GM21526 (cell line): ENCODE measurements at regions not wholly inside any gene's neighbourhood (a gene's known extent, or its start where the extent isn't known, plus 50 kb on each side); places are given as distances from the start of the nearest gene placed in this dataset.
"Not testable (repeated sequence)": the region's sequence is repeated elsewhere in the genome, so short reads cannot be mapped to it uniquely, and the experiment has no call there.

Experiments used
- ATAC-seq: cut with Tn5 transposase; IDR thresholded peaks from one replicate; pipeline ENCODE4 v1.9.1; 2021; ENCODE audit warnings: moderate library complexity; ENCODE audit not compliant: unreplicated experiment, low FRiP score

DNA sequence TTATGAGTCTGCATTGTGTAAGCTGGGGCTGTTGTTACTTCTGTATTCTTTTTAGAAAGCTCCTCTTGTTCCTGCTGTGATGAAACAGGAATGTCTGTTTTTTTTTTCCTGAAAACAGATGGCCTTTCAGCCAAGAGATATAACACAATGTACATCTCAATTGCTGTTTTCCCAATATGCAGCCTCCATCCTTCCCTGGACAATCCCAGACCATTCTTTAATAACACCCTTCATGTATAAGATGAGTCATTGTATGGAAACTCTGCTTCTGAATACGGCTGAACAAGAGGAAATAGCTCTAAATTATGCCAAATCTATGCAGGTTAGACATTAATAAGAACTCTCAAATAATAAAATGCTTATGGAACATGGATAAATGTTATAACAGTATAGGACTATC lies 60.2 kb upstream of the LRRC4C start:
- ATAC-seq: no peak

DNA sequence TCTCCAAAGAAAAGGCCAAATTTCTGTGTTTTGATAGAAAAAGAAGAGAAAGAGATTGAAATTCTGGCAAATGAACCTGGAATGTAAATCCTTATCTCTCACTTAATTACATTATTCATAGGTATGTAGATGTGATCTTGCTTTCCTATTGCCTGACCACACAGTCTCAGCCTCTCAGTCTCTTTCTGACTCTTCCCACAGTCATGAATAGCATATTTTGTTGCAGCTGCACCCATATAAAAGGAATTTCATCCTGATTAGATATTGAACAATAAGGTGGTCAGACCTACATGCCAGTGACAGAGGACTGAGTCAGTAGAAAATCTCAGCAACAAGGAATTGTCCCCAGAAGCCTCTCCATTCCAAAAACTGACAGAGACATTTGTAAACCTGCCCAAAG lies 62.9 kb upstream of the LRRC4C start:
- no peak for ATAC-seq

DNA sequence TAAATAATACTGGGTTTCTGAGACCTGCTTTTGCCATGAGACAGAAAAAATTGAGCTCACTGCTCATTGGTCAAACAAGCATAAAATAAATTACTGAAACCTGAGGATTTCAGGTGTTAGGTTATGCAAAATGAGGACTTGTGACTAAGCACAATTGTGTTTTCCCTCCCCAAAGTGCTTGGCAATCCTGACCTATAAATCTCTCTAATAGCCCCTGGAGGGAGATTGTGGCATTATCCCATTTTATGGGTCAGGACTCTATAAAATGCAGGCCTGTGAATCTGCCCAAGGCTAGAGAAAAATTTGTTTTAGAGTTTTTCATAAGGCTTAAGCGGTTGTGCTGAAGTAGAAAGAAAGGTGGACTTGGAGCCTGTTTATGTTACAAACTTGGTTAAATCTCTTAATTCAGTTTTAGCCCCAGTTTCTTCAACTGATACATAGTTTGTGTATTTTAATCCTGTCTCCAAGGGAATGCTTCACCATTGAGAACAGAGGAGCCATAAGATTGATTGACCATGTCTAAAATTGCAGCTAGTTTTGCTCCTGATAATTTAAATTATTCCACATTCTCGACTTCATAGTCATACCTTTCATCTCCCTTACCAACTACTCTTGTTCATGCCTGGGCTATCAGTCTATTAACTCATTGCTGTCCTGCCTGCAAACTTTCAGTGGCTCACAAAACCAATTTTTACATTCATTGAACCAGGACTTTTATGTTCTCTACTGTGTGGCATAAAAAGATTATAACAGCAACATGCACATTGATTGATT lies 63.6 kb upstream of the LRRC4C start:
- no peak for ATAC-seq

DNA sequence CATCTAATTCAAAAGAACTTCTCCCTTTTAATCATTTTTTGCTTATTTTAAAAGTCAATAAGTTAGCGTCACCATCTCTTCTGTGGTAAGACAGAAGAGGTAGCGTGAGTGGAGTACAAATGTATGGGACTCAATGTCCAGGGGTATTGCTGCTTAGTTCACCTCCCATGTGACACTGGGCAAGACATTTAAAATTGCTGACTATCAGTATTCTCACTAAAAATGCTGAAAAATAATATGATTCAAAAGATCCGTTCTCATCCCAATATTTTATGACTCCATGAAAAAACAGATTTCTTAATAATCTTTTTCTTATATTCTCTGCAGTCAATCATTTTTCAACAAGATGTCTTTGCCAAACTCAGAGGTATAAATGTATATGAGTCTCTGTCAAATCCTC lies 68.1 kb upstream of the LRRC4C start:
- ATAC-seq: no peak

DNA sequence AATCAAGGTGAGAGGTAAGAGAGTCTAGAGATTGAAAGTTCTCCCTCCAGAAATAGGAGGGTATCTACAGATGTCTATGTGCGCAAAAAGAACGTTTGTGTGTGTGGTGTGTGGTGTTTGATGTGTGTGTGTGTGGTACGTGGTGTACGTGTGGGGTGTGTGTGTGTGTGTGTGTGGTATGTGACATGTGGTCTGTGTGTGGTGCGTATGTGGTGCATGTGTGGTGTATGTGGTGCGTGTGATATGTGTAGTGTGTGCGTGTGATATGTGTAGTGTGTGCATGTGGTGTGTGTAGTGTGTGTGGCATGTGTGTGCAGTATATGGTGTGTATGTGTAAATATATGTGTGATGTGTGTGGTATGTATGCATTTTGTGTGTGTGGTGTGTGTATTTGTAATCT lies 73.0 kb upstream of the LRRC4C start:
- ATAC-seq: no peak

DNA sequence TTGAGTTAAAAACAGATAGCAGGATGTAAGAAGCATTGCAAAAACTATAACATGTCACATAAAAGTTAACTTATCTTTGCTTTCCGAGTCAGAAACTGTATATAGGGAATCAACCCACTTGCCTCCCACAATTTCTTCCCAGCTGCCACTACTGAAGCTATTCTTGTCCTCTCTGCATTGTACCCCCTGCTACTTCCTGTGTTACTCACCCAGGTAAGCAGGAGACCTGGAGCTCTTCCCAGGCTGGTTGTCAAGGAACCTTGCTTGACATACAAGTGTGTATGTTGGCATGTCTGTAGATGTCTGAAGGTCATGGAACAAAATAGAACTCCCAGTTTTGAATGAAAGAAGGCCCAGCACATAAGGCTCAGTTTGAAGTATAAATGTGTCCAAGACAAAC lies 74.3 kb upstream of the LRRC4C start:
- ATAC-seq: no peak

DNA sequence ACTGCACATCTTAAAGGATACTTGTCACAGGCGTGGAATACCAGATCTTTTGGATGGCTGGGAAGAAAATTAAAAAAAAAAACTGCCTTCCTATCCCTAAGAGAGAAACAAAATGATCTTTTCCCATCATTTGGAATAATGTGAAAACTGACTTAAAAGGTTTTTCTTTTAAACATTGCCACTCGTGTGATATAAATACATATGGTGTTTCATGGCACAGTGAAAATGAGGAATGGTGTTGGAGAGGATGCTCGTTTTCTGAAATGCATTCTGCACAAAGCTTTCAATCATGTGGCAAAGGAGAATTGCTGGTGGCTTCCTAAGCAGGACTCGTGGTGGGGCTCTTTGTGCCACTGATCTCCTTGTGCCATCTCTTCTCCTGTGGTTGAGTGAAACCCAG lies 74.9 kb upstream of the LRRC4C start:
- no peak for ATAC-seq

DNA sequence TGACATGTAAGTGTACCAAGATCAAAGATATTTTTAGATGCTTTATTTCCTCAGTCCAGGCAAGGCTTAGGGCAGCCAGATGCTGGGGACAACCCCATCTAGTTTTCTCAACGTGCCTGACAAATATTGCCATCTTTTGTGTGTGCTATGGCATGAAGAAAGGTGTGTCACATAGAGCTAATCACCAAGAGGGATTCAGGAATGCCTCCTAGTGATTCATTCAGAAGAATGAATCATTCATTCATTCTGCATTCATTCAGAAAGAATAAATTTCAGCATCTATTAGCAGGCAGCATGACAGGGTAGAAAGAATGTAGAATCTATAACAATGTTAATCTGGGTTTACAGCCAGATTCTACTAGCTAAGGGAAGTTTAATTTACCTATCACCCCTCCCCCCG lies 75.4 kb upstream of the LRRC4C start:
- no peak for ATAC-seq

DNA sequence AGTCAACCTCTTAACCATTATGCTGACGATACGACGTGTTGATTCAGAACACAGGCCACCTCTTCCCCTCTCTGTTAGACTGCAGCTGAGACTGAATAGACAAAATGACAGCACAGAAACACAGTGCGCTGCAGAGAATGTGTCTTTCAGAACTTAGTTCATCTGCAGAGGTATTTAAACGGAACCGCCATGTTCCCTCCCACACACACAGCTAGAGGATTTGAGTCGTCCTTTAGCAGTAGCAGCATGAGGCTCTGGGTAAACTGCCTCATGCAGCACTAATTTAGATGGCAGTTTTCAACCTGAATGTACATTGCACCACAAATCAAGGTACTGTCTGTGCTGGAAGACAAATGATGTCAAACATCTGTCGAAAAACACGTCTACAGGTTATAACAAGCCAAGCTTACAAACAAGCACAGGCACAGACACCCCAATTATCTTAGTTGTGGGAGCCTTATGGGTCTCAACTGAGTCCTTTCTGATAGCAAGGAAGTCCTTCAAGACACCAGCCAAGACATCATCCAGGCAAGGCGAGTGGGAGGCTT lies 76.6 kb upstream of the LRRC4C start:
- no peak for ATAC-seq

DNA sequence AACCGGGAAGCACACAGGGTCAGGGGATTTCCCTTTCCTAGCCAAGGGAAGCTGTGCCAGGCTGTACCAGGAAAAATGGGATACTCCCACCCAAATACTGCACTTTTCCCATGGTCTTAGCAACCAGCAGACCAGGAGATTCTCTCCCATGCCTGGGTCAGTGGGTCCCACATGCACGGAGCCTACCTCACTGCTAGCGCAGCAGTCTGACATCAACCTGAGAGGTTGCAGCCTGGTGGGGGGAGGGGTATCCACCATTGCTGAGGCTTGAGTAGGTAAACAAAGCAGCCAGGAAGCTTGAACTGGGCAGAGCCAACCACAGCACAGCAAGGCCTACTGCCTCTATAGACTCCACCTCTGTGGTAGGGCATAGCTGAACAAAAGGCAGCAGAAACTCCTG lies 85.5 kb upstream of the LRRC4C start:
- ATAC-seq: not testable (repeated sequence)

DNA sequence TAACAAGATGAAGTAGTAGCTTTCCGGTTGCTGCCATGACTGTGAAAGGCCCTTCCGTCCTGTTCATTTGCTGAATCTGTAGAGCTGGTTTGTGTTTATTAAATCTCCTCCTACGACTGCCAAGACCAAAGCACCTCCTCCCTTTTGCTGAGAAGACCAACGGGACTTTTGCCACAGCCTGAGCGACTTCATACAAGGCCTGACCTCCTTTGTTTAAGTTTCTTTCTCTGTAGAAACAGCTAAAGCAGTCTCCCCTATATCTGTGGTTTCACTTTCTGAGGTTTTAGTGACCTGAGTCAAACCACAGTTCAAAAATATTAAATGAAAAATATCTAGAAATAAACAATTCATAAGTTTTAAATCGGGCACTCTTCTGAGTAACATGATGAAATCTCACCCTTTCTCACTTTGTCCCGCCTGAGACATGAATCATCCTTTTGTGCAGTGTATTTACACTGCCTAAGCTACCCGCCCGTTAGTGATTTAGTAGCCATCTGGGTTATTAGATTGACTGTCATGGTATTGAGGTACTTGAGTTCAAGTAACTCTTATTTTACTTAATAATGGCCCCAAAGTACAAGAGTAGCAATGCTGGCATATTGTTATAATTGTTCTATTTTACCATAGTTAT lies 119.1 kb upstream of the LRRC4C start:
- ATAC-seq: no peak

DNA sequence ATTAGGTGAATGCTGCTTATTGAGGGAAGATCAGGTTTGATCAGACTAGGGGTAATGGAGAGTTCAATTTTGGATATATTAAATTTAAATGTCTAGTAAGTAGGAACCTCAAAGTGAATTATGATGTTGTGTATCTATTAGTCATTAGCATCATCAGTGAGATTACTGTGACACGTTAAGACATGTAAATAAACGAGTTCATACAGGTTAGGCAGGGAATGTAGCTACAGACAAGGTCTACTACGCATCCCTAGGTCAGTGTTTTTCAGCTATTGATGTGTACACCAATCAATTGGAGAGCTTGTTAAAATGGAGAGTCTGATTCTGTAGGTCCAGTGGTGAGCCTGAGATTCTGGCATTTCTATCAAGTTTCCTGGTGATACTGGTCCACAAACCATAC lies 120.1 kb upstream of the LRRC4C start:
- no peak for ATAC-seq

DNA sequence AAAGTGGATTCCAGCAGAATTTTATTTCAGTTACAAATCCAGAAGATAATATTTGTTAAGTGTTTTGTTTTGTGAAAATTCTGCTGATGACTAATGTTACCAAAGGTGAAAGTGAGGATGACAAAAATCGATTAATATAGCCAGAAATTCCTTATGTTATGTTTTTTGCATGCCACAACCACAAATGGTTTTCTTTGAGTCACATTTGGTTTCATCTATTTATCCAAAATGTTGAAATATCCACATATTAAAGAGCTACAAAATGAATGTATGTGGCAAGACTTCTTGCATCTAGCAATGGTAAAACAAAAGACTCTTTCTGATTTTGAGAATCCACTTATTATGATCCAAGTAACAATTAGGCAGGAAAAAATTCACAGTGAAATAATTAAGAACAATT lies 150.1 kb upstream of the LRRC4C start:
- no peak for ATAC-seq

DNA sequence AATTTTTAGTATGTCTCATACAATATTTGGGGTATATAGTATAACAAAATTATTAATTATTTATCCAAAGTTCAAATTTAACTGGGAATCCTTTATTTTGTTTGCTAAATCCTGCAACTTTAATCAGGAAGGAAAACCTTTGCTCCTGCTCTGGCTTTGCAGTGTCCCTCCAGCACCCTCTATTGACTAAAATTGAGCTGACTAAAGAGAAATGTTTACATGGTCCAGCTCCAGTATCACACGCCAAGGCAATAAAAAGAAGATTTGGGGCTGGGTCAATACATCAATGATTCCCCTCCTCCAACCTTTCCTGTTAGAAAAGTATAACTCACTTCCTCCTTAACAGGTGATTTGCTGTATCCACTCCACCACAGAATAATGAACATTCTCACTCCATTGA lies 153.0 kb upstream of the LRRC4C start:
- no peak for ATAC-seq

DNA sequence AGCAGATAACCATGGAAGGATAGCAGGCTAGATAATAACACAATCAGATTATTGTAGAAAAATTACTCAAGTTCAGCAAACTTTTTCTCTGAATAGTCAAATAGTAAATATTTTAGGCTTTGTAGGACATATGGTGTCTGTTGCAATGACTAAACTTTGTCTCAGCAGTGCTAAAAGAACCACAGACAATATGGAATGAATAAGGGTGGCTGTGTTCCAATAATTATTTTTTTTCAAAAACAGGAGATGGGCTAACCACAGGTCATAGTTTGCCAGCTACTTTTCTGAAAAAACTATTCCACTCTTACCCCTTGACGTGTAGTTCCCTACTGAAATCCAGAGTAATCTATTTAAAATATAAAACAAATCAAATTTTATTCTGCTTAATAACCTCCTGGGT lies 153.9 kb upstream of the LRRC4C start:
- no peak for ATAC-seq

DNA sequence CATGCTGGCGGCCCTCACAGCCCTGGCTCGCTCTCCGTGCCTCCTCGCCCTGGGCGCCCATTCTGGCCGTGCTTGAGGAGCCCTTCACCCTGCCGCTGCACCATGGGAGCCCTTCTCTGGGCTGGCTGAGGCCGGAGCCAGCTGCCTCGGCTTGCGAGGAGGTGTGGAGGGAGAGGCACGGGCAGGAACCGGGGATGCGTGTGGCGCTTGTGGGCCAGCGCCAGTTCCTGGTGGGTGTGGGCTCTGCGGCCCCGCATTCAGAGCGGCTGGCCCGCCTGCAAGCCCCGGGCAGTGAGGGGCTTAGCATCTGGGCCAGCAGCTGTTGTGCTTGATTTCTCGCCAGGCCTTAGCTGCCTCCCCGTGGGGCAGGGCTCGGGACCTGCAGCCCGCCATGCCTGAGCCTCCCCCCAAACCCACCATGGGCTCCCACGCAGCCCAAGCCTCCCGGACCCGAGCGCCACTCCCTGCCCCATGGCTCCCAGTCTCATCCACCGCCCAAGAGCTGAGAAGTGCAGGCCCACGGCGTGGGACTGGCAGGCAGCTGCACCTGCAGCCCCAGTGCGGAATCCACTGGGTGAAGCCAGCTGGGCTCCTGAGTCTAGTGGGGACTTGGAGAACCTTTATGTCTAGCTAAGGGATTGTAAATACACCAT lies 163.4 kb upstream of the LRRC4C start:
- ATAC-seq: no peak

DNA sequence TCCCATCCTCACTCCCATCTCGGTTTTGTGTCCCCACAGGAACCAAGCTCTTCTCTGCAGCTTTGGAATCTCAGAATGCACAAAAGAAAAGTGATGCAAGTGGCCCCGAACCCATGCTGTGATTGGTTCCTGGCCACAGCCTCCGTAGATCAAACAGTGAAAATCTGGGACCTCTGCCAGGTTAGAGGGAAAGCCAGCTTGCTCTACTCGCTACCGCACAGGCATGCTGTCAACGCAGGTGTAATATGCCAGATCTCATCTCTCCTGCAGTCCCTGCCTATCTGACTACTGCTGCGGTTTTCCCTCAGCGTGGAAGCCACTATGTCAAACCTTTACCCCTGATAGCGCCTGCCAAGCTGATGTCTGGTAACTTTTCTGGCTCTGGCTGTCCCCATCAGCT lies 200.5 kb upstream of the LRRC4C start:
- ATAC-seq: no peak

DNA sequence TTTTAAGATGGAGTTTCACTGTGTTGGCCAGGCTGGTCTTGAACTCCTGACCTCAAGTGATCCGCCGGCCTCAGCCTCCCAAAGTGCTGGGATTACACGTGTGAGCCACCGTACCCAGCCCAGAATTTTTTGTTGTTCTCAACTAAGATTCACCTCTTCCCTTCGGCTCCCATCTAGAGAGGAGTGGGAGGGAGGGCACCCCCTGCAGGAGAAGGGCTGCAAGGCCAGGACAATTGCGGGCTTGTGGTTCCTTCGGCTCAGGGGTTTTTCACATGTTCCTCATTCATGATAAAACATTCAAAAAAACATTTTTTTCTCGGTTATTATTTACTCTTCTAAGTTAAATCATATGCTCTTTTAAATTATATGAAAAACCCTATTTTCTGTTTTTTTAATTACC lies 201.1 kb upstream of the LRRC4C start:
- no peak for ATAC-seq

DNA sequence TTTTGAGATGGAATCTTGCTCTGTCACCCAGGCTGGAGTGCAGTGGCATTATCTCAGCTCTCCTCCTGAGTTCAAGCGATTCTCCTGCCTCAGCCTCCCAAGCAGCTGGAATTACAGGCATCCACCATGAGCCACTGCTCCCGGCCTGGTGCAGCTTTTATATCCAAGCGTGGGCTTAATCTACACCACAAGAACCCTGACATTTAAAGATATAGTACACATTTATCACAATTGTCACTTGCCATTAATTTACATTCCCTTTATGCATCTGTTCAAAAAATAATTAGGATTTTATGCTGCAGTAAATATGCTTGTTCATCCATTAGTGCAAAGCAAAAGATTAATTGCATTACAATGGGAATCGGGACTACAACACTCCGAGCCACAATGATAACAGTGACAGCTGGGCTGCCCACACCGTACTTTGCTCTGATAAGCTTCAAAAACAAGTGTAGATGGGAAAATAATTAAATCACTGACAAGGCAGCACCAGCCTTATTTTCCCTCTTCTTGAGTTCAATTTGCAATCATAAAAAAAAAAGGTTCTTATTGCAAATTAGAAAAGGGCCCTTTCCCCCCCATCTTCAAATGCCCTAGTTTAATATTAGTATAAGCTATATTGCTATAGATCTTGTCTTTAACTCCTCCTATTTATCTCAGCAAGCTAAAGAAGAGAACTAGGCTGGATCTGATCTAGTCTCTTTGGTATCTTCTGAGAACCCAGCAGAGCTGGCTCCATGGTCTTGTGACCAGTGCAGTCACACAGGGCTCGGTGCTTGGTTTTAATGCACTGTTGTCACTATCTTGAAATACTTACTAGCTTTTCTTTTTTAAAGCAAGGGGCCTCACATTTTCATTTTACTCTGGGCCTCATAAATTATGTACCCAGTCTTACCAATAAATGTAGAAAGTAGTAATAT lies 206.2 kb upstream of the LRRC4C start:
- ATAC-seq: no peak

DNA sequence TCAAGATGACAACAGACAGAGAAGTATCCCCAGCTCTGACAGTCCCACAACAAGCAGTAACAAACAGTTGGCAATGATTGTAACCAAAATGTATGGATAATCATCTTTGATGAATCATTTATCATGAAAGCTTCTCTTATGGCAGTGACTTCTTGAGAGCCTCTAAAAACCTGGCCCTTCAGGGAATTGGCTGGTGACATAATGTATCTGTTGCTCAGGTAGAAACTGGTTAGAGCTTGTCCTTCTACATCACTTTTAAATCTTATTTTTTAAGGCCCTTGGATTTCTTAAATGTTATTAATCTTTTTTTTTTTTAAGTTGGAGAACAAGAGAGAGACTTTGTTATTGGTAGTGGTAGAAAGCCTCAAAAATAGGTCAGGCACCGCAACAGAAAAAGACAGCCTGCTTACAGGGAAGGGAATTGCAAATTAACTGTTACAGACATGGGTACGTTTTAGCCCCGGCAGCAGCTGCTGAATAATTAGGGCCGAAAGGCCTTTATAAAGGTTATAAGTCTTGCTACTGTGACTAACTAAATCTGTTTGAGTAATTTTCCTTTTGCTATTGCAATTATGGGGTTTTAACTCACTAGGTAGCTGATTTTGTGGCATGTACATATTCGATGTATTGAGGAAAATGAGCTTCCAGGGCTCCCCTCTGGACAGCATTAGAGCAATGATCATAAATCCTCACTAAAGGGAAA lies 207.7 kb upstream of the LRRC4C start:
- no peak for ATAC-seq
